HG02763 (cell line): ENCODE measurements at regions not wholly inside any gene's neighbourhood (a gene's known extent, or its start where the extent isn't known, plus 50 kb on each side); places are given as distances from the start of the nearest gene placed in this dataset.
"Not testable (repeated sequence)": the region's sequence is repeated elsewhere in the genome, so short reads cannot be mapped to it uniquely, and the experiment has no call there.

Experiments used
- ATAC-seq: cut with Tn5 transposase; IDR thresholded peaks from one replicate; pipeline ENCODE4 v1.9.1; 2021; ENCODE audit warnings: mild to moderate bottlenecking, moderate library complexity; ENCODE audit not compliant: unreplicated experiment

DNA sequence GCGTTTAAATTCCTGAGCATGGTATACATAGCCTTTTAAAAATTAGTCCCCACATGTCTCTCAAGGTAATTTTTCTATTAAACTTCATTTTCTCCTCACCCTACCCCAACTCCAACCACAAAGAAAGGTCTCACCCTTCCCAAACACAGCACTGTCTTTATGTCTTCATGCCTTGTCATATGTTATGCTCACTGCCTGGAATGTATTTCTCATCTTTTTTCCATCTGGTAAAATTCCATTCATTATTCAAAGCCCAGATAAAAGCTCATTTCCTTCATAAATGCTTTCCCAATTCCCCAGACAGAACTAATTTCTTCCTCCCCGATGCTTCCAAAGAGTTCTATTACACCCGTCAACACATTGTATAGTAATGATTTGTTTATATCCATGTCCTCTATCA, 302.0 kb downstream of the ALDH8A1 start:
- ATAC-seq: no peak

DNA sequence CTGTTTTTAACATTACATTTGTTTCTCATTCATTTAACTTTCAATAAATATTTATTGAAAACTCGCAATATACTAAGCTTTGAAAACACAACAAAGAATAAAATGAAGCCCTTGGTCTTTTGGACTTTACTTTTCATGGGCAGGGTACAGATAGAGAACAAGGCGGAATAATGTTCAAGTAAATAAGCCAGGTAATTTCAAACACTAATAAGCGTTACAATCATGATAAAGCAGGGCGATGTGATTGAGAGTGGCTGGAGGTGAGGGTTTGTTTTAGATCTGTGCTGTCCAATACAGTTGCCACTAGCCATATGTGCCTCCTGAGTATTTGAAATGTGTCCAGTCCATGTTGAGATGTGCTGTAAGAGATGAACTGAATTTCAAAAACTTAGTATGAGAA, 307.1 kb downstream of the ALDH8A1 start:
- no peak for ATAC-seq

DNA sequence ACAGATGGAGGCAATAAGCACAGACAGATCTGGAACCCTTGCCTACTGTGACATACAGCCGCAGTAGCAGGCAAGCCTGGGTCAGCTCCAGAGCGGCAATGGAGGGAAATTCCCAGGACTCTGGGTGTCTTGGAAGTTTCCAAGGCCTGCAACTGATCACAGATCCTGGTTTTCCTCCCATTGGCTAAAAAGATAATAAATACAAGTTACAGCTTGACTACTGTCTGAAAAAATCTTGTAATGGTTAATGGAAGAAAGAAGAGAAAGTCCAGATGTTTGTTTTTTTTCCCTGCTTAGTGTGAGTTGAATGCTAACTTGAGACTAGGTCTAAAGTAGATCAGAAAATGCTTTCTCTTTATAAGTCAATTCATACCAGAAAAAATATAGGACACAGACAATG, 307.6 kb downstream of the ALDH8A1 start:
- ATAC-seq: no peak

DNA sequence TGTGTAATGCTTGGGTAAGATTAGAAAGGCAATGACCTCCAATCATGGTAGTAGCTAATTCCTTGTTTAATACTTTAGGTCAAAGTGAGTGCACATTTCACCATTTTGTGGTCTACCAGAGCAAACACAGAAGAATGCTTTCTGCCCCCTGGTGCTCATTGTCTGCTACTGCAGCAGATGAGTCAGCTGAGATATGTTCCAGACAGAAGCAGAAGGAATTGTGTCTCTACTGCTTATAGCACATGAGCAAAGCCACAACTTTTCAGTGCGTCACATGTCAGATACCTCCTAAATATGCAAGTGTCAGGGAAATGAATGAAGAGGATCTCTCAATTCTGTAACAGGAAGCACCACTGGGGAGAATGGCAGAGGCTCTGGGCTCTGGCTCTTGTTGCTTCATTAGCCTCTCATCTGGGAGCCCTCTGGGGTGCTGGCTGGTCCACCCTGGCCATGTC, 308.9 kb downstream of the ALDH8A1 start:
- peak; percentile 70 for ATAC-seq

DNA sequence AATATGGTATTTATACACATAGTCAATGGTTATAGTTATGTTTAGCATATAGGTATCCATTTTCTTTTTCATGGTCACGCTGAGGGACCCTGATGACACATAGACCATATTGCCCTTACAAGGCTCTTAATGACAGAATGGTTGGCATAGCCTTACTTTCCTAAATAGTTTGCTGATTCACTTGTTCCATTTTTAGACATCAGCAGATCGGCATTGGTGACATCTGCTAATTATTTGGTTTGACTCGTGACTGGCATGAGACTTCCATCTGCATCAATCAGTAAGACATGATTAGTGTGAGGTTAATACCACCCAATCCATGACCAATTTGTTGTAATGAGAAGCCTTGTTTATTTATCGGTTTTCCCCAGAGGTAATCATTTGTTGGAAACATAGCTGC, 309.7 kb downstream of the ALDH8A1 start:
- ATAC-seq: no peak

DNA sequence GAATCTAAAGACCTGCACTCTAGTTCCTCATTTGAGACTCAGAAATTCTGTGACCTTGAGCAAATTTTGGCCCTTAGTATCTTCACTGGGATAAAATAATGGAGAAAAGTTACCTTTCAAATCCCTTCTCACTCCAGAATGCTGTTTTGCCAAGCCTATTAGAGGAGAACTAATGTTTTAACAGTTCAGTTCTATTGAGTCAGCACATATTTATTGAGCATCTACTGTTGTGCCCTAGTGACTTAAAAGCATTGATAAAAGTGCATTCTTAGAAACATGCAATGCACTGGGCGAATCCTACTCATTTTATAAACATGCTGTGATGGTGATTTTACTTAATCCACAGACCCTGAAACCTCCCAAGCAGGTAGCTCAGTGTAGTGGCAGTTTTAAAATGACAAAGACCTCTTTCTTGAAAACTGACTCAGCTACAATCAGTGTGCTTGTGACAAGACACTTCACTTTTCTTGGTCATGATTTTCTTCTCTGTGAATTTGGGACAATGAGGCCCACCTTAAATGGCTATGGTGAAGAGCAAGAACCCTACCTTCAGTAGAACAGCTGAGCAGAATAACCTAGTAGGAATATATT, 312.0 kb downstream of the ALDH8A1 start:
- ATAC-seq: no peak

DNA sequence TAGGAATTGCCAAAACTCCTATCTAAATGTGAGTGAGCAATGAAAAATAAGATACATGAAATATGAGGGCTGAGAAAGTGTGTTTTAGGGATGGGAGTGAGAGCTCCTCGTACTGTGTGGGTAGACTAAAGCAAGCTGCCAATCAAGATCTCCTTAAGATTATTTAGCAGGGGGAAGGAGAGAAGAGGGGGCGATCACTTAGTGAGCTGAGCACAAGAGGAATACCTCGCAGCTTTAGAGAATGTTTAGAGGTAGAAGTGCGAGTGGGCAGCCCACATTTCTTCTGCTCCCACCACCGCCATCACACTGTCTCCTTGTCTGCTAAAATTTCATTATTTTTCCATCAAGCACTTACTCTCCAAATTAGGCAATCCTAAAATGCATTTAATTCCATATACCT, 312.6 kb downstream of the ALDH8A1 start:
- ATAC-seq: no peak

DNA sequence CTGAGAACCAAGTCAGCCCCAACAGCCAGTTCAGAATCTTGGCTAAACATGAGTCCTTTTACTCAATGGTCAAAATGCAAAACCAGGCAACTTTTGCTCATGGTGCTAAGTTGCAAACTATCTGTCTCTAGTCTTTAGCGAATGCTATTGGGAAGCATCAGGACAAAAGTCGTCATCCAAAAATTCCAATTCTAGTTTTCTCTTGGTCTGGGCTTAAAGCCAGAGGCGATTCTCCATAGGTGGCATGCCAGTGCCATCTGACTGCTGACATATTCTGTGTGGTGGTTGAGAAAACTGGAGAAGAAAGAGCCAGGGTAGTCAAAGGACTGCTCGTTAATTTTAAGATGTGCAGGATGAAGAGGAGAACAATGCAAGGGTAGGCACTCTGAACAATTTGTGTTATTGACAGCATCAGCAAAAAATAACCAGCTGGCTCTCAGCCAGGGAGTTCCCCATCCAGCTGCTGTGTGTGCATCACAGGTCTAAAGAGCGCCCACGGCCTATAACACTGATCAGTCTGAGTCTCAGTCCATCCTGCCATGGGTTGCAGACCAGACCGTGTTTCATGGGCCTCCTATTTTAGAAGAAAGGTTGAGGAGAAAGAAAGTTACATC, 313.6 kb downstream of the ALDH8A1 start:
- peak; percentile 48 for ATAC-seq

DNA sequence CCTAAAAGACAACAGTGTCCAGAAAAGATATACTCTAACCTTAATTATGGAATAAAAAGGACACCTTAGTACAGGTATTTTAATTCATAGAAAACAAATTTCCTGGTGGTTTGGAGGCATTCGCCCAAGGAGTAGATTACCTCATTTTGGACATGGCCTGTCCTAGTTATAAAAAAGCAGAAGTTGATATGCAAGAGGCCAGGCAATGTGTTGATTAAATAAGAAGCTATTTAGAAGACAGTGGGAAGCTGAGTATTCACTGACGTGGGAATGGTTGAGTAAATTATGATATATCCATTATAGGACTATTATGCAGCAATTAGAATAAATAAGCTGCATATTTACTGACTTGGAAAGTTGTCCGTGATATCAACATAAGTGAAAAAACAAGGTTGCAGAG, 314.9 kb downstream of the ALDH8A1 start:
- no peak for ATAC-seq

DNA sequence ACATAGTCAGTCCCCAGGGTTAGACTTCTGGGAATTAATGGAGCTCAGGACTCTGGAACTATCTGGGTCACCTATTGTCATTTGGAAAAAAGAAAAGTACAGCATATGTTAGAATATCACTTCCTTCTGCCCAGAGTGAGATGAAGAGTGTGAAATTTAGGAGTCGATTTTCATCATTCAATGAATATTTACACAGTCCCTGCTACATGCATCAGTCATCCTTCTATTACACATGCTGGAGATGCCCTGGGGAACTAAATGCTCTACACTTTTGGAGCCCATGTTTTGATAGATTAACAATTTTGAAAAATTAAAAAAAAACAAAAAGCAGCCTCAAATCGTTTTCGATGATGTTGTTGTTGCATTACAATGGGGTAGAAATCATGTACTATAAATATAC, 315.4 kb downstream of the ALDH8A1 start:
- no peak for ATAC-seq

DNA sequence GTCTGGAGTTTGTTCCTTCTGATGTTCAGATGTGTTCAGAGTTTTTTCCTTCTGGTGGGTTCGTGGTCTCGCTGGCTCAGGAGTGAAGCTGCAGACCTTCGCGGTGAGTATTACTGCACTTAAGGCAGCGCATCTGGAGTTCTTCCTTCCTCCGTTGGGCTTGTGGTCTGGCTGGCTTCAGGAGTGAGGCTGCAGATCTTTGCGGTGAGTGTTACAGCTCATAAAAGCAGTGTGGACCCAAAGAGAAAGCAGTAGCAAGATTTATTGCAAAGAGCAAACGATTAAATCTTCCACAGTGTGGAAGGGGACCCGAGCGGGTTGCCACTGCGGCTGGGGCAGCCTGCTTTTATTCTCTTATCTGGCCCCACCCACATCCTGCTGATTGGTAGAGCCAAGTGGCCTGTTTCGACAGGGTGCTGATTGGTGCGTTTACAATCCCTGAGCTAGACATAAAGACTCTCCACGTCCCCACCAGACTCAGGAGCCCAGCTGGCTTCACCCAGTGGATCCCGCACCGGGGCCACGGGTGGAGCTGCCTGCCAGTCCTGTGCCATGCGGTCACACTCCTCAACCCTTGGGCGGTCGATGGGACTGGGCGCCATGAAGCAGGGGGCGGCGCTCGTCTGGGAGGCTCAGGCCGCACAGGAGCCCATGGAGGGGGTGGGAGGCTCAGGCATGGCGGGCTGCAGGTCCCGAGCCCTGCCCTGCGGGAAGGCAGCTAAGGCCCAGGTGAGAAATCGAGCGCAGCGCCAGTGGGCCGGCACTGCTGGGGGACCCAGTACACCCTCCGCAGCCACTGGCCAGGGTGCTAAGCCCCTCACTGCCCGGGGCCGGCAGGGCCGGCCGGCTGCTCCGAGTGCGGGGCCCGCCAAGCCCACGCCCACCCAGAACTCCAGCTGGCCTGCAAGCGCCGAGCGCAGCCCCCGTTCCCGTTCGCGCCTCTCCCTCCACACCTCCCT, 315.3 kb upstream of the SGK1 start:
- ATAC-seq: not testable (repeated sequence)

DNA sequence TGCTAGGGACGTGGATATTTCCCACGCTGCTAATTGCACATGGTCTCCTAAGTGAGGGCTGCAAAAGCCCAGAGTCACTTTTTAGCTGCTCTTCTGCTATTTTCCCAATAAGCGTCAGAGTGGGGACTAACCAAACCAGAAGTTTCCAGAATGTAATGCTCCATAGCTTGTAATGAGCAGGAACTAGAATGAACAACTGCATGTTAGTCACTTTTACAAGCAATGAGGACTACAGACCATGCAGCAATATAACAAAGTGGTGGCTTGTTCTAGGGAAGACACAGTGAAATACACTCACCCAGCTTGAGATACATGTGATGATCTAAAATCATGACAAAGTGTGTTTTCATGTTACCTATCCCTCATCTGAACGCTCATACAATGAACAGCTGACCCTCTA, 314.1 kb upstream of the SGK1 start:
- ATAC-seq: no peak

DNA sequence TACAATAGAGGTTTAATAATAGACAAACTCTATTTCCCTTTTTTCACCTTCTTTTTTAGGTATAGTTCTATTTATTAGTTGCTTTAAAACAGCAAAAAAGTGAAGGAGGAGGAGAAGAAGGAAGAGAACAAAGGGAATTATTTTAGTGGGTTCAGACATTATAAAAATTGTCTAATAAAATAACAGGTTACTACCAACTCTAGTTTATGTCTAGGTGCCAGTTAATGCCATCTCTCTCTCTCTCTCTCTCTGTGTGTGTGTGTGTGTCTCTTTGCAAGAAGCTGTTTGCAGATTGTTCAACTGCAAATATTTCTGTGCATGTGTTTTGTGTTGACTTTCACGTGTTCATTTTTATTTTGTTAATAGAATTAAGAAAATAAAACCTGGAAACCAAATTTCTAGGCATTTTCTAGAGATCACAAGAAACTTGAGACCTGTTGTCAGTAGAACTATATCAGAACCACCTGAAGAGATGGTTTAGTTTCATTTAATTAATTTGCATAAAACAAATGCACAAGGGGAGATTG, 313.5 kb upstream of the SGK1 start:
- ATAC-seq: no peak

DNA sequence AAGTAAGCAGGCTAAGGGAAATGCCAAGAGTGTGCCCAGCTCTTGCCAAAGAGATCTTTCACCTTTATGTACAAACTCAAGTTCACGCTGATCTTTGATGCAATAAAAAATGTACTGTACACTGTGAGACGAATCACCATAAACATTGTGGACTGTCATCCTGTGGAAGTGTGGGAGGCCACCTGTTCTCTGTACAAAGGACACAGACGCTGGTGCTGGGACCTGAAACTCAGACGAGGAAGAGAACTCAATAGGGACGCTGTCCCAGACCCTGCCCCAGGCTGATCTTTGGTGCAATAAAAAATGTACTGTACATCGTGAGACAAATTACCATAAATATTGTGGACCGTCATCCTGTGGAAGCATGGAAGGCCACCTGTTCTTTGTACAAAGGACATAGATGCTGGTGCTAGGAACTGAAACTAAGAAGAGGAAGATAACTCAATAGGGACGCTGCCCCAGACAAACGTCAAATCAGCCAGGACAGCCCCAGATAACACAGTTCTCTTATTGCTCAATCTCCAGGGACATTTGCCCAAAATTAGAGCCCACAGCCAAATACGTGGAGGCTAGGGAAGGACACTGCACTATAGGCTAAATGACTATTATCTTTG, 312.7 kb upstream of the SGK1 start:
- no peak for ATAC-seq

DNA sequence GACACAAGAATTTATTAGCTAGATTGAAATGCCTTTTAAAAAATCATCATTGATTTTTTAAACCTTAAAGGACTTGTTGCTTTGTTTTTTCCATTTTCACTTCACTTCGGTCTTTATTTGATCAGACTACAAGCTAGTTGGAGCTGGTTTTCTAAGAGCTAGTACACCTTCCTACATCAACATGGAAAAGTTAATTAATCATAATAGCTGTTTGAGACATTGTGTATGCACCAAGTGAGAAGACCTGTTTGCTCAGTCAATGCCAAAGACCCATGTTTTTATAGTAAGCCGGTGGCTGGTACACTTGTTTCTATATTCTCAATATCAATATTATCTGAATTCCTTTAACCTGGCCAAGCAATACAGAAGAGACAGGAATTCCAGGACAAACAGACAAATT, 310.2 kb upstream of the SGK1 start:
- no peak for ATAC-seq

DNA sequence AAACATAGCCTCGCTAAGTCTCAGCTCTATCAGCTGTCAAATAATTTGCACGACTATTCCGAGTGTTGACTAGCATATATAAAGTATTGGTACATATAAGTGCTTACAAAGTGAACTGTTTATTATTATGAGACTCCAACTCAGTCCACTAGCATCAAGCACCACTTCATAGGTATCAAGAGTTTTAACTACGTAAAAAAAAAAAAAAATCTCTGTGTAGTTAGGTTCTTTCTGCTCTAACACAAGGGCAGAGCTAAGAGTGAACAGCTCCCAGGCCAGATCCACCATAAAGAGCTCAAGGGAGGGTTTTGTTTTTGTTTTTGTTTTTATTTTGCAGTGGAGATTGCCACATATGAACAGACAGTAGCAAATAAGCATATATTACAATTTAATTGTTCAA, 309.8 kb upstream of the SGK1 start:
- ATAC-seq: no peak

DNA sequence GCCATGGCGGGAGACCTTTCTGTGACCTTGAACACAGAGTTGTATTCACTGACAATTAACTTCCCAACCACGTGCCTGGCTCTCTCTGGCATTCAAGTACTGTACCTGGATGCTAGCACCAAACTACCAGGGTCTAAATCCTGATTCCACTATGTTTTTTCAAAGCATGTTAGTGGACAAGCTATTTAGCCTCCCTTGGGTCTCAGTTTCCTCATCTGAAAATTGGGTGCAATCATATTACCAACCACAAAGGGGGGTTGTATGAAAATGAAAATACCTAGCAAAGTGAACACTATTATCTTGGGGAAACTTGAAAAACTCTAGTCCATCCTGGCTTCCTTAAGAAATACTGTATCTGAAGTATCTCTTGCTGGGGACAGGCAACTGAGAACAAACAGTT, 308.7 kb upstream of the SGK1 start:
- ATAC-seq: no peak

DNA sequence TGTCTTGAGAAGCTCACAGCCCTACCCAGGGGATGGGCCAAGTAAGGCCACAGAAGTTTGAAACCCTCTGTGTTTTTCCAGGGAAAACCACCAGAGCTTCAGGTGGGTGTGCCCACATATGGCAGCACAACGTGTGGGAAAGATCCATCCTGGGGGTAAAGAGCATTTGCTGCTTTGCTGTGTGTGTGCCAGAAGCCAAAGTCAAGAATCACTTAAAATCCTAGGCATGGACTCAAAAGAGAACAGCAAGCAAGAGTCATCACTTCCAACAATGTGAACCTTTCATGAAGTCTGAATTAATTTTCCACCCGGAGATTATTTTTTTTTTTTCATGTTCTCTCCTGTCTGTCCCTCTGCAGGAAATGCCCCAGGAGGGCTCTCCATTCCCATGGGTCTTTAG, 308.2 kb upstream of the SGK1 start:
- ATAC-seq: no peak

DNA sequence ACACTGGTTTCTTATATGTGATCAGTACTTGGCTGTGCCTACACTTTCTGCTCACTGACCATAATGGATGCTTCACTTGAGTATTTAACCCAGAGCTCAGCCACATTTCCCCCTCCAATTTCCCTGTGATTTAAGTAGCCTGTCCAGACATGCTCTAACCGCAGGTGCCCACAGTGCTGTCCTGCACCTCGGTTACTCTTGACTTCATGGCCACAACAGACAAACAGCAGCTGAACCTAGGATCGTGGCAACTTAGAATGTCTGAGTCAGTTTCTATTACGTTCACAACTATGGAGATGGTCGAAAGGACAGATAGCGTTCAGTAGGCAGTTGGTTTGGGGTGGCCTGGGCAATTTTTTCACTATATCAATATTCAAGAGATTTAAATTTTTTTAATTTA, 306.9 kb upstream of the SGK1 start:
- ATAC-seq: no peak

DNA sequence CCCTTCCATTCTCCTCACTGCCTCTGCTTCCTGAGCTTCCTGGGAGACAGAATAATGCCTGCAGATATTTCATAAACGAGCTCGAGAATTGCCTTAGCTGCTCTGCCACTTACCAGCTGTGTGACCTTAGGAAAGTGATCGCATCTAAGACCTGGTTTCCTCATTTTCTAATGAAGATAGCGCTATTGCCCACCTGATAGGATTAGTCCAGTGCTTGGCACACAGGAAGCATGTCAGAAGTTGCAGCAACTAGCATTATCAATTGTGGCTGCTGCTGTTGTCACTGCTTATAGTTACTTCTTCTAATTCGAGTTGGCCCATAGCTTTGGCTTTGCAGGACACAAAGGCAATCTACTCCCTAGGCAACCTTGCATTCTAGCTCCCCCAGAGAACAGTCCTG, 305.5 kb upstream of the SGK1 start:
- ATAC-seq: no peak
